ENCODE measurements at regions not wholly inside any gene's neighbourhood (a gene's known extent, or its start where the extent isn't known, plus 50 kb on each side); places are given as distances from the start of the nearest gene placed in this dataset.

DNA sequence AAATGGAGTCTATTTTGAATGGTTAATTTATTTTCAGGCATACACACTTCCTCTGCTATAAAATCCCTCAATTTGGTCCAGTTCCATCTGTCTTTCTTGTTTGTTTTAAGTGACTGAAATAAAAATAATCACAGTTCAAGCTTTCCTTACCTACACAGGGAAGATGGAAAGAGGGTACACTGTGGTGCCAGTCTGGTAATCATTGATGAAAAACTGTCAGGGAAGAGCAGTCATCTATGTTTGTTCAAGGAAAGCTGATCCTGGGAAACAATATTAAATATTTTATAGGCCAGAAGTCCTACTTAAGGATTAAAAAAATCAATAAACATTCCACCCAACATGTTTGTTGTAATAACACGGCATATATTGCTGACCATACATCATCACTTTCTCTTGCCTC, 115.2 kb upstream of the KCNMB2 start:
- no peak for TF ChIP-seq POLR2AphosphoS5 (IDR thresholded peaks at IDR 0.05; ENCODE audit: low read depth, low read length)
- TF ChIP-seq TAF1 (IDR thresholded peaks at IDR 0.05; ENCODE audit: borderline replicate concordance, insufficient read depth, low read length): no peak
- TF ChIP-seq, protein P1, sequence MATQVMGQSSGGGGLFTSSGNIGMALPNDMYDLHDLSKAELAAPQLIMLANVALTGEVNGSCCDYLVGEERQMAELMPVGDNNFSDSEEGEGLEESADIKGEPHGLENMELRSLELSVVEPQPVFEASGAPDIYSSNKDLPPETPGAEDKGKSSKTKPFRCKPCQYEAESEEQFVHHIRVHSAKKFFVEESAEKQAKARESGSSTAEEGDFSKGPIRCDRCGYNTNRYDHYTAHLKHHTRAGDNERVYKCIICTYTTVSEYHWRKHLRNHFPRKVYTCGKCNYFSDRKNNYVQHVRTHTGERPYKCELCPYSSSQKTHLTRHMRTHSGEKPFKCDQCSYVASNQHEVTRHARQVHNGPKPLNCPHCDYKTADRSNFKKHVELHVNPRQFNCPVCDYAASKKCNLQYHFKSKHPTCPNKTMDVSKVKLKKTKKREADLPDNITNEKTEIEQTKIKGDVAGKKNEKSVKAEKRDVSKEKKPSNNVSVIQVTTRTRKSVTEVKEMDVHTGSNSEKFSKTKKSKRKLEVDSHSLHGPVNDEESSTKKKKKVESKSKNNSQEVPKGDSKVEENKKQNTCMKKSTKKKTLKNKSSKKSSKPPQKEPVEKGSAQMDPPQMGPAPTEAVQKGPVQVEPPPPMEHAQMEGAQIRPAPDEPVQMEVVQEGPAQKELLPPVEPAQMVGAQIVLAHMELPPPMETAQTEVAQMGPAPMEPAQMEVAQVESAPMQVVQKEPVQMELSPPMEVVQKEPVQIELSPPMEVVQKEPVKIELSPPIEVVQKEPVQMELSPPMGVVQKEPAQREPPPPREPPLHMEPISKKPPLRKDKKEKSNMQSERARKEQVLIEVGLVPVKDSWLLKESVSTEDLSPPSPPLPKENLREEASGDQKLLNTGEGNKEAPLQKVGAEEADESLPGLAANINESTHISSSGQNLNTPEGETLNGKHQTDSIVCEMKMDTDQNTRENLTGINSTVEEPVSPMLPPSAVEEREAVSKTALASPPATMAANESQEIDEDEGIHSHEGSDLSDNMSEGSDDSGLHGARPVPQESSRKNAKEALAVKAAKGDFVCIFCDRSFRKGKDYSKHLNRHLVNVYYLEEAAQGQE (IDR thresholded peaks at IDR 0.05; ENCODE audit: insufficient read depth in 1 of 2, low read depth in 2 of 2, low read length in 2 of 2): no peak
- TF ChIP-seq SIN3A (IDR thresholded peaks at IDR 0.05; ENCODE audit: borderline replicate concordance, insufficient read depth, low read length): no peak
- no peak for TF ChIP-seq FOXP2 (optimal IDR thresholded peaks at IDR 0.05; ENCODE audit: borderline replicate concordance, extremely low read depth, extremely low read length, insufficient read depth)
